Fibroblast of mammary gland (primary cell): ENCODE measurements at regions not wholly inside any gene's neighbourhood (a gene's known extent, or its start where the extent isn't known, plus 50 kb on each side); places are given as distances from the start of the nearest gene placed in this dataset.

ENCODE experiments used
- DNase-seq: peaks from one replicate; pipeline ENCODE4 v3.0.0-alpha.2; 2010; ENCODE audit warnings: low read depth
- H3K4me3 ChIP-seq: 2 replicates; pipeline ENCODE4 v1.5.1; 2011; ENCODE audit warnings: low read depth, mild to moderate bottlenecking, low read length, moderate library complexity; ENCODE audit not compliant: control insufficient read depth
- TF ChIP-seq, protein P1 (sequence below): conservative IDR thresholded peaks from 2 replicates; pipeline ENCODE4 v1.5.1; 2011; ENCODE audit warnings: low read depth, low read length, inconsistent platforms; ENCODE audit not compliant: control insufficient read depth, insufficient read depth

- no peak overlapping the region for H3K4me3 ChIP-seq
- no peak for DNase-seq
- TF ChIP-seq, protein P1, sequence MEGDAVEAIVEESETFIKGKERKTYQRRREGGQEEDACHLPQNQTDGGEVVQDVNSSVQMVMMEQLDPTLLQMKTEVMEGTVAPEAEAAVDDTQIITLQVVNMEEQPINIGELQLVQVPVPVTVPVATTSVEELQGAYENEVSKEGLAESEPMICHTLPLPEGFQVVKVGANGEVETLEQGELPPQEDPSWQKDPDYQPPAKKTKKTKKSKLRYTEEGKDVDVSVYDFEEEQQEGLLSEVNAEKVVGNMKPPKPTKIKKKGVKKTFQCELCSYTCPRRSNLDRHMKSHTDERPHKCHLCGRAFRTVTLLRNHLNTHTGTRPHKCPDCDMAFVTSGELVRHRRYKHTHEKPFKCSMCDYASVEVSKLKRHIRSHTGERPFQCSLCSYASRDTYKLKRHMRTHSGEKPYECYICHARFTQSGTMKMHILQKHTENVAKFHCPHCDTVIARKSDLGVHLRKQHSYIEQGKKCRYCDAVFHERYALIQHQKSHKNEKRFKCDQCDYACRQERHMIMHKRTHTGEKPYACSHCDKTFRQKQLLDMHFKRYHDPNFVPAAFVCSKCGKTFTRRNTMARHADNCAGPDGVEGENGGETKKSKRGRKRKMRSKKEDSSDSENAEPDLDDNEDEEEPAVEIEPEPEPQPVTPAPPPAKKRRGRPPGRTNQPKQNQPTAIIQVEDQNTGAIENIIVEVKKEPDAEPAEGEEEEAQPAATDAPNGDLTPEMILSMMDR, result no peak
Observed at GRCh38 chr5:106476630-106477029, 1194.1 kb downstream of the EFNA5 start.

DNA sequence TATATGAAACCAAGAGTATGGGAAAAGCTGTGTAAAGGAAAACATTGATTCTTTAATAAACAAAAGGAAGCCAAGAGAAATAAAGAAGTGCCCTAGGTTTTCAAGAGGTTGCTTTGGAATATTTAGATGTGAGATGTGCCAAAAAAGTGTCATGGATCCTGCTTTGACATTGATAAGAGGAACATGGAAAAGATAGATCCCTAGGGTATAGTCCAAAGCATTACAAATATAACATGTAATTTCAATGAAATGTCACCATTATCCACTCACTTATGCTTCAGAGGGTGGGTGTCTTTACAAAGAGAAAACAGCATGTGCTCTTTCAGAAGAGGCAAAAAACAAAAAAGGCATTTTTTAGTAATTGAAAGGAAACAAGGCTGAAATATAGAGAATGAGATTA lies 1196.7 kb downstream of the EFNA5 start:
- no peak overlapping the region for H3K4me3 ChIP-seq
- TF ChIP-seq, protein P1, result no peak
- no peak for DNase-seq

- TF ChIP-seq, protein P1, result no peak
- H3K4me3 ChIP-seq, result no peak overlapping the region
- DNase-seq, result no peak
Observed at GRCh38 chr5:106459541-106459940, 1211.2 kb downstream of the EFNA5 start.

DNA sequence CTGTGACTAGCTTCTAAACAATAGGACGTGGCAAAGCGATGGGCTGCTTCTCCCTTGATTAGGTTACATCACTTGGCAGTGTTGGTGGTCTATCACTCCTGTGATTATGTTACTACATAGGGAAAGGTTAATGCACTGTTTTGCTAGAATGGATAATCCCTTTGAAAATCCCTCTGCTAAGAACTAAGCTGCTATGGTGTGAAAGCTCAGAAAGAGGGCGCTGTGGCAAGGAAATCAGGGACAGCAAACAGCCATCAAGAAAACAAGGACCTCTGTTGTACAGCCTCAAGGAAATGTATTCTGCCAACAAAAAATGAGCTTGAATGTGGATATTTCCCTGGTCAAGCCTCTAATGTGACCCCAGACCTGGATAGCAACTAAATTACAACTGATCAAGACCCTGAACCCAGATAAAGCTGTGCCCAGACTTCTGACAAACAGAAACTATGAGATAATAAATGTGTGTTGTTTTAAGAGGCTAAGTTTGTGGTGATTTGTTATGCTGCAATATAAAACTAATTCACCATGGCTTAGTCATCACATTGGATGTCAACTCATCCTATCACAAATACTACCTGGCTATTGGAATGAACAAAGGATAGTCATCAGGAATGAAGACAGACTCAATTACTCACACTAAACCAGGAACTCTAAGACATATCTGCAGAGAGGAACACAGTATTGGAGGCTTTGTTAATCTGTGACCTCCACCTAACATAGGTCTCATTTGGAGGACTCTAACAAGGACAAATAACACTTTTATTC lies 1215.9 kb downstream of the EFNA5 start:
- no peak overlapping the region for H3K4me3 ChIP-seq
- TF ChIP-seq, protein P1, result peak; percentile 26
- DNase-seq, result peak; percentile 10

GRCh38 chr5:106454050-106454449 lies 1216.7 kb downstream of the EFNA5 start:
- DNase-seq, result no peak
- TF ChIP-seq, protein P1, result no peak

GRCh38 chr5:106451998-106452397 lies 1218.7 kb downstream of the EFNA5 start:
- H3K4me3 ChIP-seq, result no peak overlapping the region
- DNase-seq, result no peak
- TF ChIP-seq, protein P1, result no peak

More at GRCh38 chr5:106454050-106454449, 1216.7 kb downstream of the EFNA5 start:
- H3K4me3 ChIP-seq, result no peak overlapping the region

- TF ChIP-seq, protein P1, result no peak
- no peak overlapping the region for H3K4me3 ChIP-seq
- DNase-seq, result no peak
Observed at GRCh38 chr5:106443746-106444145, 1227.0 kb downstream of the EFNA5 start.
